PC-9 (cell line): ENCODE measurements at regions not wholly inside any gene's neighbourhood (a gene's known extent, or its start where the extent isn't known, plus 50 kb on each side); places are given as distances from the start of the nearest gene placed in this dataset.
"Not testable (repeated sequence)": the region's sequence is repeated elsewhere in the genome, so short reads cannot be mapped to it uniquely, and the experiment has no call there.

ENCODE experiments used
- BruUV-seq: library from RNA; stranded (reverse); fragments of 400-500 nt; replicated peaks from 2 replicates; lab custom pipeline; 2021; lab: Mats Ljungman, UMichigan
- CTCF ChIA-PET: fragments of 300-600 bp; sonication (Branson Sonifier 250); formaldehyde crosslinking; loops from one replicate; lab custom pipeline; 2022; ENCODE audit warnings: antibody characterized with exemption; lab: Charles Lee
- POLR2A ChIA-PET: fragments of 300-600 bp; sonication (Branson Sonifier 250); formaldehyde crosslinking; loops from one replicate; lab custom pipeline; 2022; ENCODE audit warnings: antibody characterized with exemption; ENCODE audit not compliant: unreplicated experiment; lab: Charles Lee
- DNase-seq, 2 experiments: peaks; one replicate each; pipeline versions ENCODE4 v3.0.0 to v3.0.0-alpha.2; 2015 to 2022; ENCODE audit warnings: mixed read lengths in 1 of 2
- H2AFZ ChIP-seq: fragments of 200-600 bp; sonication (generic); 2 replicates; pipeline ENCODE4 v1.8.1; 2017; ENCODE audit warnings: antibody characterized with exemption
- H3F3A ChIP-seq: fragments of 200-600 bp; sonication (generic); 2 replicates; pipeline ENCODE4 v1.8.1; 2017; ENCODE audit warnings: antibody characterized with exemption, mild to moderate bottlenecking, low read depth; ENCODE audit not compliant: insufficient read depth
- H3K27ac ChIP-seq: fragments of 200-600 bp; sonication (generic); 2 replicates; pipeline ENCODE4 v1.6.1; 2016; ENCODE audit warnings: mixed run types
- H3K27me3 ChIP-seq: fragments of 200-600 bp; sonication (generic); 2 replicates; pipeline ENCODE4 v1.6.1; 2016; ENCODE audit warnings: low read depth, mixed run types; ENCODE audit not compliant: insufficient read depth
- H3K36me3 ChIP-seq: fragments of 200-600 bp; sonication (generic); 2 replicates; pipeline ENCODE4 v1.6.1; 2016; ENCODE audit warnings: low read depth, mixed run types
- H3K4me1 ChIP-seq: fragments of 200-600 bp; sonication (generic); replicated peaks from 2 replicates; pipeline ENCODE4 v1.6.1; 2016; ENCODE audit warnings: mixed run types; ENCODE audit not compliant: insufficient read depth
- H3K4me2 ChIP-seq: fragments of 200-600 bp; sonication (generic); 2 replicates; pipeline ENCODE4 v1.6.1; 2017; ENCODE audit warnings: mixed run types
- H3K4me3 ChIP-seq: fragments of 200-600 bp; sonication (generic); 2 replicates; pipeline ENCODE4 v1.6.1; 2016; ENCODE audit warnings: mixed run types
- H3K79me2 ChIP-seq: fragments of 200-600 bp; sonication (generic); 2 replicates; pipeline ENCODE4 v1.6.1; 2017; ENCODE audit warnings: low read depth, mixed run types
- H3K9me2 ChIP-seq: fragments of 200-600 bp; sonication (generic); 2 replicates; pipeline ENCODE4 v1.8.1; 2017; ENCODE audit warnings: mild to moderate bottlenecking; ENCODE audit not compliant: insufficient read depth
- H3K9me3 ChIP-seq: fragments of 200-600 bp; sonication (generic); 2 replicates; pipeline ENCODE4 v1.8.1; 2016; ENCODE audit warnings: low read depth; ENCODE audit not compliant: insufficient read depth
- H4K20me1 ChIP-seq: fragments of 200-600 bp; sonication (generic); 2 replicates; pipeline ENCODE4 v1.8.1; 2017; ENCODE audit not compliant: insufficient read depth
- EZH2 ChIP-seq: fragments of 200-600 bp; sonication (generic); IDR thresholded peaks from 2 replicates; pipeline ENCODE4 v1.8.0; 2017; ENCODE audit warnings: antibody characterized with exemption, low read depth
- intact Hi-C: fragments of 100-400 bp; cut with micrococcal nuclease; formaldehyde crosslinking; loops from one replicate; pipeline ENCODE4 v1.10.0; 2022; ENCODE audit not compliant: unreplicated experiment
- TF ChIP-seq, protein P1 (sequence below): fragments of 200-600 bp; sonication (generic); conservative IDR thresholded peaks from 2 replicates; pipeline ENCODE4 v1.6.1; 2017; ENCODE audit warnings: mixed run types, antibody characterized with exemption, mild to moderate bottlenecking, moderate library complexity

DNA sequence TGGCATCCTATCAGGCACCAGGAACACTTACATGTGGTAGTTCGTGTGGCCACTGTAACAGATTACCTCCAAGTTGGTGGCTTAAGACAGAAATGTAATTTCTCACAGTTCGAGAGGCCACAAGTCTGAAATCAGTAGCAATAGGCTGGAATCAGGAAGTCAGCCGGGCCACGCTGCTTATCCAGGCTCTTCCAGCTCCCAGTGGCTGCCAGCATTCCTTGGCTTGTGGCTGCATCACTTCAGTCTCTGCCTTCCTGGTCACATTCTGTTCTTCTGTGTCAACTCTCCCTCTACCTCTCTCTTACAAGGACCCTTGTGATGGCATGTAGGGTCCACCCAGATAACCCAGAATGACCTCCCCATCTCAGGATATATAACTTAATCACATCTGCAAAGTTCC is 78.7 kb upstream of the MSX2 start:
- Histone ChIP-seq H2AFZ (no peak overlapping the region), H3F3A (no peaks in the 10 kb centered on the region), H3K9me3 (no peaks in the 10 kb centered on the region), H3K4me1 (no peaks in the 10 kb centered on the region), H3K4me3 (no peak overlapping the region), H3K27ac (no peak overlapping the region), H3K4me2 (no peak overlapping the region), H3K79me2 (no peaks in the 10 kb centered on the region), H4K20me1 (no peaks in the 10 kb centered on the region), H3K9me2 (no peaks in the 10 kb centered on the region), H3K27me3 (peaks cover 57% of the 10 kb centered on the region), H3K36me3 (no peaks in the 10 kb centered on the region)
- TF ChIP-seq EZH2, result no peak
- TF ChIP-seq, protein P1, sequence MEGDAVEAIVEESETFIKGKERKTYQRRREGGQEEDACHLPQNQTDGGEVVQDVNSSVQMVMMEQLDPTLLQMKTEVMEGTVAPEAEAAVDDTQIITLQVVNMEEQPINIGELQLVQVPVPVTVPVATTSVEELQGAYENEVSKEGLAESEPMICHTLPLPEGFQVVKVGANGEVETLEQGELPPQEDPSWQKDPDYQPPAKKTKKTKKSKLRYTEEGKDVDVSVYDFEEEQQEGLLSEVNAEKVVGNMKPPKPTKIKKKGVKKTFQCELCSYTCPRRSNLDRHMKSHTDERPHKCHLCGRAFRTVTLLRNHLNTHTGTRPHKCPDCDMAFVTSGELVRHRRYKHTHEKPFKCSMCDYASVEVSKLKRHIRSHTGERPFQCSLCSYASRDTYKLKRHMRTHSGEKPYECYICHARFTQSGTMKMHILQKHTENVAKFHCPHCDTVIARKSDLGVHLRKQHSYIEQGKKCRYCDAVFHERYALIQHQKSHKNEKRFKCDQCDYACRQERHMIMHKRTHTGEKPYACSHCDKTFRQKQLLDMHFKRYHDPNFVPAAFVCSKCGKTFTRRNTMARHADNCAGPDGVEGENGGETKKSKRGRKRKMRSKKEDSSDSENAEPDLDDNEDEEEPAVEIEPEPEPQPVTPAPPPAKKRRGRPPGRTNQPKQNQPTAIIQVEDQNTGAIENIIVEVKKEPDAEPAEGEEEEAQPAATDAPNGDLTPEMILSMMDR, result no peak
- BruUV-seq, result no TSS peak
- ChIA-PET CTCF (no interaction called here), POLR2A (no interaction called here)
- DNase-seq, result no peak
- intact Hi-C loops, result no loop called here

DNA sequence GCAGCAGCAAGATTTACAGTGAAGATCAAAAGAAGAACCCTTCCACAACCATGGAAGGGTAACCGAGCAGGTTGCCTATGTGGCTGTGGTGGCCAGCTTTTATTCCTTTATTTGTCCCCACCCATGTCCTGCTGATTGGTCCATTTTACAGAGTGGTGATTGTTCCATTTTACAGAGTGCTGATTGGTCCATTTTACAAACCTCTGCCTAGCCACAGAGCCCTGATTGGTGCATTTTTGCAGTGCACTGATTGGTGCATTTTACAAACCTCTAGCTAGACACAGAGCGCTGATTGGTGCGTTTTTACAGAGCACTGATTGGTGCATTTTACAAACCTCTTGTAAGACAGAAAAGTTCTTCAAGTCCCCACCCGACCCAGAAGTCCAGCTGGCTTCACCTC is 75.8 kb upstream of the MSX2 start:
- DNase-seq, result not testable (repeated sequence)

DNA sequence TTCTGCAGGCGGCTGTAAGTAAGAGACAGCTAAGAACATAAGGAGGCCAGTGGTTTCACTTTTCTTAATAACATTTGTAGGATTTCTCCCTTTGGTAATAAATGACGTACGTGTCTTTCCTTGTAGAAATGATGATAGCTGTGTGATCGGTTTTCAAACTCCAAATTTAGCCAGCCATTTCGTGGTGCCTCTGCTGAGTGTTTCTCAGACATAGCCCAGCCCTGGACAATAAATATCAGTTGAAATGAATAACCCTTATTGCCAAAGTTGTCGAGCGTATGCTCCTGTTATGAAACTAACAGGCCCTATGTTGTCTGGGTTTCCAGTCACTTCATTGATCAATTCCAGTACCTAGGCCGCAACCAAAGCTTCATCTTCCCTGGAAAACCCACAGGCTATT is 75.0 kb upstream of the MSX2 start:
- Histone ChIP-seq H3K36me3 (no peaks in the 10 kb centered on the region), H3K27ac (no peak overlapping the region), H3K4me3 (no peak overlapping the region), H3K4me2 (no peak overlapping the region), H4K20me1 (no peaks in the 10 kb centered on the region; the same call in 1 of the 2 replicates), H3K27me3 (peaks cover 76% of the 10 kb centered on the region), H3K4me1 (no peaks in the 10 kb centered on the region), H3K79me2 (no peaks in the 10 kb centered on the region), H3K9me3 (no peaks in the 10 kb centered on the region), H3F3A (no peaks in the 10 kb centered on the region), H2AFZ (no peak overlapping the region), H3K9me2 (no peaks in the 10 kb centered on the region)
- intact Hi-C loops, result no loop called here
- ChIA-PET CTCF (no interaction called here), POLR2A (no interaction called here)
- TF ChIP-seq EZH2, result no peak
- TF ChIP-seq, protein P1, result no peak
- no TSS peak for BruUV-seq
- DNase-seq, result no peak

More for the DNA sequence above, 75.8 kb upstream of the MSX2 start:
- BruUV-seq, H3F3A ChIP-seq, H3K27ac ChIP-seq, H3K9me2 ChIP-seq, H4K20me1 ChIP-seq, H3K4me3 ChIP-seq, POLR2A ChIA-PET, H3K79me2 ChIP-seq, intact Hi-C loops, CTCF ChIA-PET, H2AFZ ChIP-seq, H3K36me3 ChIP-seq, H3K9me3 ChIP-seq, H3K4me1 ChIP-seq, H3K4me2 ChIP-seq: not testable (repeated sequence)
- peaks cover 76% of the 10 kb centered on the region for H3K27me3 ChIP-seq

DNA sequence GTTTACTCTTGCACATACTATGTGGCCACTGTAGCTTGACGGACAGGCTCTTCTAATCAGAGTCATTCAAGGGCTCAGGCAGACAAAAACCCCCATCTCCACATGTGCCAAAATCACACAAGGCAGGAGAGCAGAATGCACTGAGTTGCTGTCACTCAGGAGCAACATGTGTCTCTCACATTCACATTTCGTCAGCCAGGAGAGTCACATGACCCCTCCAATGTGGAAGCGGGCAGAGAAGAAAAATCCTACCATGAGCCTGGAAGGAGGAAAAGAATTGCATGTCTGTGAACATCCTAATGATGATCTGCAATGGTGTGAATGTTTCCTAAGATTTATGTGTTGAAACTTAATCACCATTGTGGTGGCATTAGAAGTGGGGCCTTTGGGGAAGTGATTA is 69.9 kb upstream of the MSX2 start:
- Histone ChIP-seq H3F3A (no peaks in the 10 kb centered on the region), H3K4me1 (no peaks in the 10 kb centered on the region), H4K20me1 (no peaks in the 10 kb centered on the region; the same call in 1 of the 2 replicates), H3K9me3 (no peaks in the 10 kb centered on the region), H3K36me3 (no peaks in the 10 kb centered on the region), H3K27me3 (peaks cover 71% of the 10 kb centered on the region), H3K4me2 (no peak overlapping the region), H2AFZ (no peak overlapping the region), H3K4me3 (no peak overlapping the region), H3K9me2 (no peaks in the 10 kb centered on the region), H3K27ac (no peak overlapping the region), H3K79me2 (no peaks in the 10 kb centered on the region)
- DNase-seq, result no peak
- intact Hi-C loops, result no loop called here
- ChIA-PET CTCF (no interaction called here), POLR2A (no interaction called here)
- TF ChIP-seq, protein P1, result no peak
- no peak for TF ChIP-seq EZH2
- BruUV-seq, result no TSS peak
